GM18868 (cell line): ENCODE measurements at regions not wholly inside any gene's neighbourhood (a gene's known extent, or its start where the extent isn't known, plus 50 kb on each side); places are given as distances from the start of the nearest gene placed in this dataset.

ENCODE experiments used
- ATAC-seq: cut with Tn5 transposase; IDR thresholded peaks from one replicate; pipeline ENCODE4 v1.9.1; 2021; ENCODE audit warnings: mild to moderate bottlenecking, moderate library complexity; ENCODE audit not compliant: unreplicated experiment

GRCh38 chr6:108751851-108752732 is 96.1 kb upstream of the ARMC2 start:
- ATAC-seq: no peak

- no peak for ATAC-seq
Measured at GRCh38 chr6:108752733-108753590, 95.3 kb upstream of the ARMC2 start.

GRCh38 chr6:108755257-108756240 is 92.7 kb upstream of the ARMC2 start:
- ATAC-seq: no peak

- no peak for ATAC-seq
Measured at GRCh38 chr6:108757357-108757756, 90.9 kb upstream of the ARMC2 start.

- ATAC-seq: no peak
Measured at GRCh38 chr6:108758884-108759283, 89.3 kb upstream of the ARMC2 start.

GRCh38 chr6:108760126-108761050 is 87.8 kb upstream of the ARMC2 start:
- ATAC-seq: no peak

GRCh38 chr6:108762394-108762793 is 85.8 kb upstream of the ARMC2 start:
- ATAC-seq: no peak

GRCh38 chr6:108763931-108764579 is 84.2 kb upstream of the ARMC2 start:
- ATAC-seq: no peak

- ATAC-seq: no peak
Measured at GRCh38 chr6:108764580-108764950, 83.7 kb upstream of the ARMC2 start.

GRCh38 chr6:108765495-108765894 is 82.7 kb upstream of the ARMC2 start:
- no peak for ATAC-seq

GRCh38 chr6:108766419-108766818 is 81.8 kb upstream of the ARMC2 start:
- ATAC-seq: no peak

GRCh38 chr6:108766886-108767285 is 81.3 kb upstream of the ARMC2 start:
- ATAC-seq: no peak

GRCh38 chr6:108767418-108768165 is 80.6 kb upstream of the ARMC2 start:
- no peak for ATAC-seq

- no peak for ATAC-seq
Measured at GRCh38 chr6:108768166-108768555, 80.1 kb upstream of the ARMC2 start.

GRCh38 chr6:108768792-108769524 is 79.3 kb upstream of the ARMC2 start:
- no peak for ATAC-seq

GRCh38 chr6:108771421-108771820 is 76.8 kb upstream of the ARMC2 start:
- ATAC-seq: no peak

- ATAC-seq: no peak
Measured at GRCh38 chr6:108774555-108774954, 73.7 kb upstream of the ARMC2 start.

- no peak for ATAC-seq
Measured at GRCh38 chr6:108777536-108777935, 70.7 kb upstream of the ARMC2 start.
